Left lung (tissue), 4 donors: ENCODE measurements at regions not wholly inside any gene's neighbourhood (a gene's known extent, or its start where the extent isn't known, plus 50 kb on each side); places are given as distances from the start of the nearest gene placed in this dataset.

ENCODE experiments used
- ATAC-seq: fragments of 200-7000 bp; cut with Tn5 transposase; one replicate; pipeline ENCODE4 v1.9.1; 2020; ENCODE audit warnings: moderate library complexity
- DNase-seq, 4 donors: peaks; one replicate each; pipeline ENCODE4 v3.0.0-alpha.2; 2013 to 2020
- H3K27ac ChIP-seq, 2 donors: fragments of 200-600 bp; sonication (generic) in 1 of 2; one replicate each; pipeline versions ENCODE4 v1.5.0 to v1.8.0; 2020 to 2021
- H3K27me3 ChIP-seq, 2 donors: fragments of 200-600 bp; sonication (generic) in 1 of 2; one replicate each; pipeline versions ENCODE4 v1.5.0 to v1.8.0; 2020 to 2021
- H3K36me3 ChIP-seq, 2 donors: fragments of 200-600 bp; sonication (generic) in 1 of 2; one replicate each; pipeline versions ENCODE4 v1.5.0 to v1.8.0; 2020 to 2021
- H3K4me1 ChIP-seq, 2 donors: fragments of 200-600 bp; one replicate each; pipeline ENCODE4 v1.8.0; 2021
- H3K4me3 ChIP-seq, 2 donors: fragments of 200-600 bp; sonication (generic) in 1 of 2; one replicate each; pipeline versions ENCODE4 v1.5.0 to v1.8.0; 2020 to 2021; ENCODE audit warnings: mild to moderate bottlenecking in 1 of 2
- H3K9me3 ChIP-seq, 2 donors: fragments of 200-600 bp; sonication (generic) in 1 of 2; one replicate each; pipeline versions ENCODE4 v1.5.0 to v1.8.0; 2020 to 2021
- CTCF ChIP-seq, 2 donors: fragments of 200-600 bp; sonication (generic) in 1 of 2; IDR thresholded peaks; one replicate each; pipeline versions ENCODE4 v1.5.0 to v1.8.0; 2021; ENCODE audit warnings: antibody characterized with exemption in 2 of 2
- intact Hi-C, 2 donors: fragments of 100-400 bp; cut with DNase I; formaldehyde crosslinking; loops; one replicate each; pipeline versions ENCODE4 v1.11.2 to v1.14.2; 2022
- donor health status: DM: no; HTN: yes; CAD: no.
- donor health status: DM: no; HTN: no; CAD: no.

GRCh38 chr2:187918996-187919821, 365.0 kb upstream of the TFPI start:
- ATAC-seq (no peak), DNase-seq (no peak)
- intact Hi-C loops: no loop called here
- Histone ChIP-seq H3K4me1 (no peaks in the 10 kb centered on the region), H3K36me3 (no peaks in the 10 kb centered on the region), H3K4me3 (no peak overlapping the region), H3K9me3 (no peaks in the 10 kb centered on the region), H3K27ac (no peak overlapping the region), H3K27me3 (no peaks in the 10 kb centered on the region)
- TF ChIP-seq CTCF (IDR thresholded peaks at IDR 0.05): no peak

GRCh38 chr2:187920511-187920910, 366.3 kb upstream of the TFPI start:
- DNase-seq (no peak), ATAC-seq (no peak)
- no peak overlapping the region for H3K4me3 ChIP-seq
- no peaks in the 10 kb centered on the region for H3K36me3 ChIP-seq
- intact Hi-C loops: no loop called here
- no peaks in the 10 kb centered on the region for H3K4me1 ChIP-seq
- H3K27ac ChIP-seq: no peak overlapping the region
- TF ChIP-seq CTCF (IDR thresholded peaks at IDR 0.05): no peak
- H3K27me3 ChIP-seq: no peaks in the 10 kb centered on the region
- no peaks in the 10 kb centered on the region for H3K9me3 ChIP-seq

GRCh38 chr2:187922846-187923245, 368.6 kb upstream of the TFPI start:
- TF ChIP-seq CTCF (IDR thresholded peaks at IDR 0.05): no peak
- Histone ChIP-seq H3K4me3 (no peak overlapping the region), H3K9me3 (no peaks in the 10 kb centered on the region), H3K27me3 (no peaks in the 10 kb centered on the region), H3K4me1 (no peaks in the 10 kb centered on the region), H3K27ac (no peak overlapping the region), H3K36me3 (no peaks in the 10 kb centered on the region)
- ATAC-seq (no peak), DNase-seq (peak in 2 of 4 donors; percentile 2 to 4)
- intact Hi-C loops: no loop called here

GRCh38 chr2:187924293-187924692, 367.4 kb upstream of the GULP1 start:
- Histone ChIP-seq H3K27me3 (no peaks in the 10 kb centered on the region), H3K9me3 (no peaks in the 10 kb centered on the region), H3K4me3 (no peak overlapping the region), H3K4me1 (no peaks in the 10 kb centered on the region), H3K27ac (no peak overlapping the region), H3K36me3 (no peaks in the 10 kb centered on the region)
- ATAC-seq: no peak
- no peak for TF ChIP-seq CTCF (IDR thresholded peaks at IDR 0.05)
- DNase-seq: no peak
- intact Hi-C loops: no loop called here

- TF ChIP-seq CTCF (IDR thresholded peaks at IDR 0.05): no peak
These were observed 357.4 kb upstream of the GULP1 start for GRCh38 chr2:187934236-187934635.

More at GRCh38 chr2:187934236-187934635, 357.4 kb upstream of the GULP1 start:
- Histone ChIP-seq H3K27ac (no peak overlapping the region), H3K4me1 (no peaks in the 10 kb centered on the region), H3K27me3 (no peaks in the 10 kb centered on the region), H3K9me3 (no peaks in the 10 kb centered on the region), H3K4me3 (no peak overlapping the region), H3K36me3 (no peaks in the 10 kb centered on the region)
- ATAC-seq (no peak), DNase-seq (no peak)
- intact Hi-C loops: no loop called here
